IPS-NIHi7 (cell line): ENCODE measurements at regions not wholly inside any gene's neighbourhood (a gene's known extent, or its start where the extent isn't known, plus 50 kb on each side); places are given as distances from the start of the nearest gene placed in this dataset.

Source experiments
- DNase-seq: peaks from one replicate; pipeline ENCODE4 v3.0.0; 2012; ENCODE audit warnings: mixed read lengths; ENCODE audit errors: extremely low spot score

DNA sequence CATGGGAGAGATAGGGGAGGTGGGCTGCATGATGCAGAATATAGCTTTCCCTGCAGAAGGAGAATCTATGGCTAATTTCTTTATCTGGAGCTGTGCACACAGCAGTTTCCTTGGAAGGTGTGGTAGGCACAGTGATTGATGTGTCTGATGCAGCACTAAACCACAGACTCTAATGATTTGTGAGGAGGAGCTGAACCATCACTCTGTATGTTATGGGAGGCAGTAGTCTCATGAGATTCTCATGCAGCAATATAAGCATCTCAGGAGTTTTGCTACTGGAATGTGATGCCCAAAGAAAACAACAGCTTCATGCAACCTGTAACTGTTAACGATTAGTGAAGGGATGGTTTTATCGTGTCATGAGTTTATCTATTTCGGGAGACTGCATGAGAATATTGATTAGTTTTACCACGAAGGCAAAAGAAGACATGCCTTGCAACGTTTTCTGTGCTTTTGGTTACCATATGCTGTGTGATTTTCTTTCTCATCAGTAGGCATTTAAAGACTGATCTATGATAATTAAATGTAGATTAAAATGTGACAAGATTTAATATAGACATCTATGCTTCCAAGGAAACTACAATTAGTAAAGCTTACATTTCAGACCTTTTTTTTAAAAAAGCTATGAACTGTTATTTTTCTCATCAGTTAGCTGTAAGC lies 286.8 kb downstream of the ARL6IP6 start:
- DNase-seq: no peak

DNA sequence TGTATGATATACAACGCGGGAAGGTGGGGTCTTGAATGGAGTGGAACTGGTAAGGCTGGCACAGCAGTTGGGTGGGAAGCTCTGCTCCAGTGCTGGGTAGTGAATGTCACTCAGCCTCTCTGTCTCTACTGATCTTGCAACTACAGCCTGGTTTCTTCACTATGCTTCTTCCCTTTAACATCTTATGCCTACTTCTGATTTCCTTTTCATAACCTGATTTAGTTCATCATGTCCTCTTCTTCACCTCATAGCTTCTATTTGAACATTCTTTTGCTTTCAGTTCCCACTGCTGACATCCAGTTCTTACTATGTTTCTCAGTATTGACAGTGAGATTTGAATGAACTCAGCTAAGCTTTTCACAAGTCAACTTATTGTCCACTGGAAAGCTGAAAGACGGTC lies 286.2 kb downstream of the ARL6IP6 start:
- no peak for DNase-seq

DNA sequence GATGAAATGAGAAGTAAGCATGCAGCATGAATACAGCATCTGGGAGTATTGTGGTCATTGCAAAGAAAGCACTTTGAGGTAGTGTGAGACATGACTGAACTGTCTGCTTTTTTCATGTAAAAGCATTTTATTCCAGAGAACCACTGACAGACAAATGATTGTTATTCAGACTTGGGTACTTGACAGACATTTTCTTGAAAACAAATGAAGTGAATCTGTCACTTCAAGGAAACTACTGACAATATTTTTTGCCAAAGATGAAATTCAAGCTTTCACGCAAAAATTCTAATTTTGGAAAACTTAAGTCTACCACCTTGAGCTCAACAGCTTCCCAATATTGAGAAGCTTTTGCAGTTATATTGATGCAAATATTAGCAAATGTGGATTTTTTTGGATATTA lies 255.7 kb downstream of the ARL6IP6 start:
- DNase-seq: no peak

DNA sequence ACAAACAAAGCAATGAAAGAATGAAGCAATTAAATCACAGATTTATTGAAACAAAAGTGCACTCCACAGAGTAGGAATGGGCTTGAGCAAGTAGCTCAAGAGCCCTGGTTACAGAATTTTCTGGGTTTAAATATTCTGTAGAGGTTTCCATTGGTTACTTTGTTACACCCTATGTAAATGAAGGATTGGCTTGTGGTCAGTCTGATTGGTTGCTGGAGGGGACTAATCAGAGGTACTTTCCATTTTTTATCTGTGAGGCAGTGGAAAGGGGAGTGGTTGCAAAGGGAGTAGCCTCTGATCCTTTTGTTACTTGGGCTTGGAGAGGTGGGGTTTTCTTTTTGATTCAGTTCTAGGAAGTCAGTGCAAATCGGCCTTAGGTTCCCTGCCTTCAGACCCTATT lies 253.3 kb downstream of the ARL6IP6 start:
- DNase-seq: no peak

DNA sequence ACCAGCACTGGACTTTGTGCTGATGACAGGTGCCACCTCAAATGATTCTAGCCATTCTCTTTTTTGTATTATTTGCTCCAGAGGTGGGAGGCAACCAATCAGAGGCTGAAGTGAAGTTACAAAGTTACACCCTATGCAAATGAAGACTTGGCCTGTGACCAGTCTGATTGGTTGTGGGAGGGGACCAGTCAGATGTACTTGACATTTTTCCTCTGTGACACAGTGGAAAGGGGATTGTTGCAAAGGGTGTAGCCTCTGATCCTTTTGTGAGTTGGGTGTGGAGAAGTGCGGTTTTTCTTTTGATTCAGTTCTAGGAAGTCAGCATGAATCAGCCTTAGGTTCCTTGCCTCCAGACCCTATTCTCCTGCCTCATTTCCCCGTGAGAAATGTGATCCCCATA lies 244.0 kb downstream of the ARL6IP6 start:
- no peak for DNase-seq

DNA sequence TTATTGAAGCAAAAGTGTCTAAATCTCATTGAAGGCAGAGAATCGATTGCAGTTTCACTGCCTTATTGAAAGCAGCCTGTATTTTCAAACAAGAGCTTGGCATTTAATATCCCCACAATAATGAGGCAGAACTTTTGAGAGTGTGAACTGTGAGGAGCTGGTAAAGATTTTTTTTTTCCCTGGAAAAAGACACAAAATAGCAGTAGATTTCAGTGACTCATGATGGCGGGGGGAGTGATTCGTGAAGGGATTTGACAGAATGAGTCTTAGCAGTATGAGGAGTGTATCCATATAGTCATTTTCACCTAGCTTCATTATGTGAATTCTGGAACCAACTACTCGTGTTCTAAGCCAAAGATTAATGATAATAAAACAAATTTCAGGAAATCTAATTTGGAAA lies 242.9 kb downstream of the ARL6IP6 start:
- no peak for DNase-seq

DNA sequence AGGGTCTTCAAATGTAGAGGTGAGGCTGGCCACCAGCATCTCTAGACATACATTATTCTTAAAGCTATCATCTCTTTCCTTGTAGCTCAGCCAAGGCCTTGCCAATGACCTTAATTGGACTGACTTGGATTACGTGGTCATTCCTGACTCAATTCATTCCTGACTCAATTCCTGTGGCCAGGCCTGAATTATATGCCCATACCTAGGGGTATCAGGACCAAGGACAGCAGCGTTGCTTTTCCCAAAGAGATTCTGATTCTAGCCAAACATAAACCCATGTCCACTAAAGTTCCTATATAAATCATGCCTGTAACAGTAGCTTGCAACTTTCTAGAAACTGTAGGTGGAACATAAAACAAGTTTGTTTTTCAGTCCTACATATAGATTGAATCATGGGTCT lies 231.7 kb downstream of the ARL6IP6 start:
- DNase-seq: peak; percentile 59

DNA sequence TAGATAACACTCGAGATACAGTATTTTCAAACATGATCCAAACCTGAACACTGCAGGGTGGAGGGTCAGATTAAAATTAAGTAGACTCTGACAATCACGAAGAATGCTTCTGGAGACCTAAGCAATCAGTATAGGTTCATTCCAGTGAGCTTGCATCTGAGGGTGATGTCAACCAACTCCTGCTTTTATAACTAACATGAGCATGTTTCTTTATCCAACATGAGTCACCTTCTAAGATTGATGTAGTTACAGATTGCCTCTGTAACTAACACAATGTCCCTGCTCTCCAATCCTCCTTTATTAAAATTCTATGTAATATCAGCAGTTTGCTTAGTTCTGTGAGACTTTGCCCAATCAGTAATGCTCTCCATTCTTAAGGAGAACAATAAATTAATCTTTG lies 225.7 kb downstream of the ARL6IP6 start:
- DNase-seq: no peak

DNA sequence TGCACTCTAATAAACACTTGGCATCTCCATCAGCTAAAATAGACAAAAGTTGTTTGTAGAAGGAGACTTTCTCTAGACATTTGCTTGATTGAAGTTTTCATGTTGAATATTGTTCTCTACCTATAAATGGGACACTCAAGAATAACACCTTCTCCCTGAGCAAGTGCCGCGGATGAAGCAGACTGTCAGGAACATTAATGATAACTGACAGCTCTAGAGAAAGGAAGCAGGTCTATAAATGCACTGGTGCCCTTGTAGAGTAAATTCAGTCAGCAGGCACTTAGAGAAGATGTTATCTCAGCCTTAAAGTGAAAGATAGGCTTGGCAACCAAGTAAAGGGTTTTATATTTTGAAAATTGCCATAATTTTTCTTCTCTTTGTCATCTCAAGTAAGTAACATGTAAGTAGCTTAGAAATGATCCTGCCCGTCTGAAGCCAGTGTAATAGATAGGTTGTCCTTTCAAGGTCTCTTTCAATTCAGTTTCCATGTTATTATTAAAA lies 224.6 kb downstream of the ARL6IP6 start:
- no peak for DNase-seq

DNA sequence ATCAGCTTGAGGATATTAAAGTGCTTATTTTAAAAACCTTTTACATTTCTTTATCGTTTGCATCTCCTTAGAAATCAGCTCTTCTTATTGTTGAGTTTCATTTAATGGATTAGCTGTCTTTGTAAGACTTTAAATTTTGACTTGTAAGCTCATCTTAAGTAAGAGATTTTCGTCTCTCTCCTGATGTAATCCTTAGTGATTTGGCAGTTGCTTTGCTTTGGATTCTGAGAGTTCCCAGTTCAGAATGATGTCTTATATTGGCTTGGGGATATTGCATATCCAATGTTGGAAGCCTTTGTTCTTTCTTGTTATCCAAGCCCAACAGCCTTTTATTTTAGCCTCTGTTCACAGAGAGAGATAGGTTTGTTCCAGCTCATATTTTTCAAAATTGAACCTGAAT lies 212.1 kb downstream of the ARL6IP6 start:
- DNase-seq: no peak

DNA sequence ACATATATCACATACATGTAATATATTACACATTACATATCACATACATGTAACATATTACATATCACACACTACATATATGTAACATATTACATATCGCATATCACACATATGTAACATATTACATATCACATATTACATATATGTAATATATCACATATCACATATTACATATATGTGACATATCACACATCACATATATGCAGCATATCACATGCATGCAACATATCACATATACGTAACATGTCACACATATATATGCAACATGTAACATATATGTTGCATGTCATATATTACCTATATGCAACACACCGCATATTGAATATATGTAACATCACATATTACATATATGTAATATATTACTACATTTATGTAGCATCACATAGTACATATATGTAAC lies 211.2 kb downstream of the ARL6IP6 start:
- DNase-seq: no peak

DNA sequence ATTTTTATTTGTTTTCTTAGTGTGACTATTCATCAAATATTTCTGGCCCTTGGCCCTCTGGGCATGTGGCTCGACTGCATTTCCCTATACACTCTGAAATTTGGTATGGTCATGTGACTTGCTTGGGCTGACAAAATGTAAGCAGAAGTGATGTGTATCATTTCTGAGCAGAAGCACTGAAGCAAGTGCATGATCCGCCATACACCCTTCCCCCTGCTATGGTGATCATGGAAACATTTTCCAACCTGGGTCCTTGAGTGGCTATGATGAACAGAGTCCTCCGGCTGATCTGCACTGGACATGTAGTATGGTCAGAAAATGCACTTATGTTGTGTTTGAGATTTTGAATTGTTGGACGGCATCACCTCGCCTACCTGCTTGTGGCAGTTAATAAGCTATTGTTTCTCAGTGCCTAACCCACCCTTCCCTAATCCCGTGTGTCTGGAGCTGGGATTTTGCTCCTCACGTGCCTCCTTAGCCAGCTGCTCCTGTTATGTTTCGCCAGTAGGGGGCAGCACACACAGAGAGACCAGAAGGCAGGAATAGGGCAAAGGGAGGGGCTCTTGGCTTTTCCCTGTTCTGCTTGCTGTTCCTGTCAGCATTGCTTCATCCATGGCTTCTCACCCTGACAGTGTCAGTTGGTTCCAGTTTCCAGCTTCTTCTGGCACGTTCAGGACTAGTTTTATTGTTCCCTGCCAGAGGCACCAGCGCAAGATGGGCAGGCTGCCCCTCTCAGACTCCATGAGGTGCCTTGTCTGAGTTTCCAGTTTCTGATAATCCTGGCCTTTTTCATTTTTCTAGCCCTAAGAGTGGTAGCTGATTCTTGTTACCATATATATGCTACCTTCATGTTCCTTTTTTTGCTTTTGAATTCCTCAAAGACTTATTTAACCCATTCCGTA lies 207.4 kb downstream of the ARL6IP6 start:
- peak; percentile 85 for DNase-seq

DNA sequence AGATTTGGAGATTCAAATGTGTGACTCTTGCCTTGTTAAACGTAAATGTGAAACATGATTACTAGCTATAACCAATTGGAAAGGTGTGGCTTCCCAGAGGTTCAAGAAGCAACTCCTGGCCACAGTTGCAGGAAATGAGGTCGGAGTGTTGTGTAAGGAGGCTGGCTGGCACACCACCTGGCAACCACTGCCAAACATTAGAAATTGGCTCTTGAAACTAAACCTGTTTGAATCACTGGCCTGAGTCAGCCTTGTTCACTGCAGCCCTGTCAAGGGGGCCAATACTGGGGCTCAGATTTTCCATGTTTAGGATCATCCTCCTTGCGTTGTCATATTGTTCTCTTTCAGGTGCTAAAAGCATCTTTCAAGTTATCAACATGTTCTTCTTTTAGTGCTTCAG lies 206.3 kb downstream of the ARL6IP6 start:
- no peak for DNase-seq

DNA sequence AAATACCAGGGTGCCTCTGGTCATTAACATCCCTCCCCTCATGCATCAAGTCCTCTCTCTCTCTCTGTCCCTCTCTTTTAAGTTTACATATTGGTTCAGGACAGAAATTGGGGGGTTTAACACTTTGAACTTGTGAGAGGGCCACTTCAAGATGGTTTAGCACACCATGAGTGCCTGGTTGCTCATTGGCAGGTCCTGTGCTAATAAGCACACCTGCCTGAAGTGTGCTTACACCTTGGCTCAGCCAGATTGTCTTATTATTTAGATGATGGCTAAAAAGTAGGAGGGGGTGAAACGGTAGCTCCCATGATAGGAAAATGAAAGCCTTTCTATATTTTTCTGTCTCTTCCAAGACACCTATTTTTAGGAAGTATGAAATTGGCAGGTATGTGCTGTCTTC lies 205.8 kb downstream of the ARL6IP6 start:
- DNase-seq: no peak

DNA sequence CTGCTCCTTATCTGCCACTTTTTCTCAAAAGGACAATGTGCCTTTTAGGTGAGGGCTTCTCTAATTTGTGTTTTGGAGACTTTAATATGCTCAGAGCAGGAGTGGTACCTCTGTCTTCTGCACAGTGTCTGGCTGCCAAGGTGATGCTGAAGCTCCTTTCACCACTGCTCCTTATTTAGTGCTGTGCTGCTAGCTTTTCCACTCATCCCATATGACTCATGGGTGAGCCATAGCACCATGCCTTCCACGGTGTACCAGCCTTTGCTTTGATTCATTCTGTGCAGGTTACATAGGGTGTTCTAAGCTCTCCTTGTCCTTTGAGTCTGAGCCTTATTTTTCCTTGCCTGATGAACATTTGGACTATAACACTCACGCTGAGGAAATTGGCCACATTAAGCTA lies 202.4 kb downstream of the ARL6IP6 start:
- DNase-seq: no peak

DNA sequence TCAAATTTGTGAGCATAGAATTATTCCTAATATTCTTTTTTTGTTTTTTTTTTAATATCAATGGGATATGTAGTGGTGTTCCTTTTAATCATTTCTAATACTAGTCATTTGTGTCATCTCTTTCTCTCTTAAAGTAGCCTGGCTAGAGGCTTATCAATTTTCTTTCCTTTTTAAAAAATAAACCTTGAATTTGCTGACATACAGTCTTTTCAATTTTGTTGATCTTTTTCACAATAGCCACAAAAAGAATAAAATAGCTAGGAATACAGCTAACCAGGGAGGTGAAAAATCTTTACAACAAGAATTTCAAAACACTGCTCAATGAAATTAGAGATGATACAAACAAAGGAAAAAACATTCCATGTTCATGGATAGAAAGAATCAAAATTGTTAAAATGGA lies 192.6 kb downstream of the ARL6IP6 start:
- DNase-seq: no peak

DNA sequence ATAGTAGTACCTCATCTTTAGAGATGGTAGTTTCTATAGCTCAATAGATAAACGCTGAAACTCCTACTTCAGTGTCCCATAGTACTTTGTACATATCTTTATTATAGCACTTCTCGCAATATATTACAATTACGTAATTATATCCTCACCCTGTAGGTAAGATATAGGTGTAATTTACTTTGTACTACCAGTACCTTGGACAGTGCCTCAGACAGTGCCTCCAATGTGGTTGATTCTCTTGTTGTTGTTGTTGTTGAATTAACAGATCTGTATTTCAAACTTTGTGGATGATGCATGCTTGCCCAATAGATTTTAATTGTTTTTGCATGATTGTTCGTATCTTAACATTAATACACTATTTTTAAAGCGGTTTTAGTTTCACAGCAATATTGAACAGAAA lies 188.6 kb downstream of the ARL6IP6 start:
- DNase-seq: no peak

DNA sequence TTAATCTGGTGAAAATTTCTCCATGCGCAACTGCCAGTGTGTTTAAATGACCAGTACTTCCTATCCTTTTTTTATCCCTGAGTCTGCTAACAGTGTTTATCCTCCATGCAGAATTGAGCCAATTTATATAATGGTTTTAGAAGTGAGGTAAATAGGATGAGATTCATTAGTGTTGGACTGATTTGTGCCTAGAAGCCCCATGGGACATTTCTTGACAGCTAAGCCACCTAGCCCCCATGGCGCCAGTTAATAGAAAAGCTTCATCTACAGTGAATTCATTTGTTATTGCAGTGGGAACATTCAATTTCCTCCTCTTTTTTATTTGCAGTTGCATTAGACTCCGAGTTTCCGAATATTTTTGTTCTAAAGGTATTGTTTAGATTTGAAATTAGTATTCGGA lies 175.6 kb downstream of the ARL6IP6 start:
- no peak for DNase-seq

DNA sequence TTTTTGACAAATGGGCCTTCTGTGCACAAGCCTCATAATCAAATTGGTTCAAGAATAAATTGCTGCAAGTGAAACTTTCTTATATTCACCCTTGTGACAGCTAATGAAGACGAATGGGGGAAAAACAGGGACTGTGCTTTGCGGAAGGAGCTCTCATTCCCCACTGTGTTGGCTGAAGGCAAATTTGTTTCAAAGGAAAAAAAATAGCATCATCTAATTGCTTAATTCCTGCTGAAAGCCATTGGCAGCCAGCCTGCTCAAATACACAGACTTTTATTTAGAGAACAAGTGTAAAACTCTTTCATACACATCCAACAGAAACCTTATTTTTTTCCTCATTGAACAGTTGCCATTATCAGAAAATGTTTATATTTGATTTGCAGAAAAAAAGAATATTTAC lies 172.3 kb downstream of the ARL6IP6 start:
- no peak for DNase-seq

DNA sequence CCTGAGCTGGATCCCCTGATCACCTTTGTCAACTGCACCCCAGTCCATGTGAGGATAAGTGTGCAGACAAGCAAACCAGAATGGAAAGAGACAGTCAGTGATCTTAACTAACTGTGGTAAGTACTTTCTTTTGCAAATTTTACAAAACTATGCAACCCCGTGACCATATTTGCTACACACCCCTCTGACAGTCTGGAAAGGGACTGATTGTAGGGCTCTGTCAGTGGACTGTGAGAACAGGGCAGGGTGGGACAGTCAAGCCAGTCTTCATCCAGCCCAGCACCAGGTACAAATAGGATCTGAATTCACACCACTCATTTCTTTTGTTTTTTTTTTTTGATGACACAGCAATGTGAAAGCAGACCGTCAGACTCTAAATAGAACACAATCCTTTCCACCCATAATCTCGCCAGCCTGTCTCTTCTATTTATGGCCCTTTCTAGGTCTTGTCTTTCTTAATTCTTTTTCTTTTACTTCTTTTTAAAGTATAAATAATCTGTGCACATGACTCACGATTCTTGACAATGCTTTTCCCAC lies 165.6 kb downstream of the ARL6IP6 start:
- no peak for DNase-seq

DNA sequence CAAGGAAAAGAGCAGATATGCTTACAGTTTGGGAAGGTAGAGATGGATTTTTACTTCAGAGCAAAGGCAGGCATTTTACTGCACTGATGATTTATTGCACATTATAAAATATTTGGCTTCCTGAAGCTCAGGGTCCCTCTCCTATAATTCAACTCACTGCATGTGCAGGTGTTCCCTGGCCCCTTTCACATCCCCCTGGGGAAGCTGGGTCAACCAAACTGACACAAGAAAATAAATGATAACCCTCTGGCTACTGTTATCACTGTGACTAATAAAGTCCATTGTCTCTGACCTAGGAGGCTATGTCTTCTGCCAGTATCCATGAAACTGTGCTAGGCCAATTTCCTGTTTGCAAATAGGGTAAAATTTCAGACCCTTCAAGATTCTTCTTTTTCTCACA lies 163.1 kb downstream of the ARL6IP6 start:
- DNase-seq: no peak

DNA sequence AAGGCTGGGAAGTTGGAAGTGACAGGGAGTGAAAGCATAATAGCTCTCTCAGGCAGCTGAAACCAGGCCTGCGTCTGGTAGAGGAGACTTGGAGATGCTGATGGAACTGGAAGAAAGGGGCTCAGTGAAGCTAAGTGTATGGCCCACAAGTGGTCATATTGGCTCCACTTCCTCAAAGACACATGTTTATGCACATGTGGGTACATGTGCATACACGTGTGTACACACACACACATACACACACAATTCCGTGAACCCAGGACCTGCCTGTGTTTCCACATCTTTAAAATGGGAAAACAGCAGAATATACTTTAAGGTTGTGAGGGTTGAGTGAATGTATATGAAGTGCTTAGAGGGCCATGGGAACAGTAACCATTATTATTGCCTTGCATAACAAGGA lies 160.9 kb downstream of the ARL6IP6 start:
- no peak for DNase-seq
